ENCODE measurements at regions not wholly inside any gene's neighbourhood (a gene's known extent, or its start where the extent isn't known, plus 50 kb on each side); places are given as distances from the start of the nearest gene placed in this dataset.

DNA sequence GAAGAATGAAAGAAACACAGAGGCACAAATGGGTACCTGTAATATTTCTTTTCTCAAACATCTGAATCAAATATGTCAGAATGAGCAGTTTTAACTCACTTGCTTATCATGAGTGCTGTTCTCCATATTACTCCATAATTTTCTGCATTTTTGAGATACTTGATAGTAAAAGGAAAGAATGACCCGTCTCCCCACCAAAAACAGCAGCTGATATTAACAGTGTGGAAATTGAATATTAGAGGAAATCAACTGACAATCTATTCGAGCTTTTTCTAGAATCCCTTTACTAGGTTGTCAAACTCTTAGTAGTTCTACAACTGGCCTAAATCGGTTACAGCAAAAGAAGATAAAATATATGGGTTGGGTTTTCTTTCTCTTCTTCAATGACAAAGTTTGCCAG lies 49.9 kb upstream of the HELT start:
- H3K9me3 ChIP-seq = no peaks in the 10 kb centered on the region
- H3K27ac ChIP-seq = no peak overlapping the region
- no peak for DNase-seq
- intact Hi-C loops (cut with DNase I; ENCODE audit: low total_unique reads) = no loop called here
- in situ Hi-C loops (cut with MboI; ENCODE audit: low sequenced_read_pairs in 4 of 4) = no loop called here
- TF ChIP-seq, protein P1, sequence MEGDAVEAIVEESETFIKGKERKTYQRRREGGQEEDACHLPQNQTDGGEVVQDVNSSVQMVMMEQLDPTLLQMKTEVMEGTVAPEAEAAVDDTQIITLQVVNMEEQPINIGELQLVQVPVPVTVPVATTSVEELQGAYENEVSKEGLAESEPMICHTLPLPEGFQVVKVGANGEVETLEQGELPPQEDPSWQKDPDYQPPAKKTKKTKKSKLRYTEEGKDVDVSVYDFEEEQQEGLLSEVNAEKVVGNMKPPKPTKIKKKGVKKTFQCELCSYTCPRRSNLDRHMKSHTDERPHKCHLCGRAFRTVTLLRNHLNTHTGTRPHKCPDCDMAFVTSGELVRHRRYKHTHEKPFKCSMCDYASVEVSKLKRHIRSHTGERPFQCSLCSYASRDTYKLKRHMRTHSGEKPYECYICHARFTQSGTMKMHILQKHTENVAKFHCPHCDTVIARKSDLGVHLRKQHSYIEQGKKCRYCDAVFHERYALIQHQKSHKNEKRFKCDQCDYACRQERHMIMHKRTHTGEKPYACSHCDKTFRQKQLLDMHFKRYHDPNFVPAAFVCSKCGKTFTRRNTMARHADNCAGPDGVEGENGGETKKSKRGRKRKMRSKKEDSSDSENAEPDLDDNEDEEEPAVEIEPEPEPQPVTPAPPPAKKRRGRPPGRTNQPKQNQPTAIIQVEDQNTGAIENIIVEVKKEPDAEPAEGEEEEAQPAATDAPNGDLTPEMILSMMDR (IDR thresholded peaks at IDR 0.05 in 4 of 5, conservative IDR thresholded peaks at IDR 0.05 in 1 of 5) = no peak
- no peak for TF ChIP-seq POLR2A (IDR thresholded peaks at IDR 0.05)
- H3K27me3 ChIP-seq = no peaks in the 10 kb centered on the region
- peaks cover 13 to 15% of the 10 kb centered on the region in 2 donors for H3K4me1 ChIP-seq
- no peaks in the 10 kb centered on the region for H3K36me3 ChIP-seq
- no peak for ATAC-seq
- H3K4me3 ChIP-seq = no peak overlapping the region

MicroRNA genes in the stretch of these regions (microRNA counts, 767-probe panel; counts per million panel counts)
- 356 to 448 counts per million in 2 donors for microRNA hsa-miR-4455

Small RNAs in the stretch of these regions (microRNA-seq; reads per million reads assigned to microRNA genes)
- 0 reads per million in 2 donors for gene MIR4455 (ENCODE audit: borderline replicate concordance in 2 of 2)

Data from gastrocnemius medialis (tissue), 4 donors.